ENCODE measurements at regions not wholly inside any gene's neighbourhood (a gene's known extent, or its start where the extent isn't known, plus 50 kb on each side); places are given as distances from the start of the nearest gene placed in this dataset.

GRCh38 chrX:15188039-15188438, 81.8 kb downstream of the ASB9 start:
- TF ChIP-seq, protein P1, sequence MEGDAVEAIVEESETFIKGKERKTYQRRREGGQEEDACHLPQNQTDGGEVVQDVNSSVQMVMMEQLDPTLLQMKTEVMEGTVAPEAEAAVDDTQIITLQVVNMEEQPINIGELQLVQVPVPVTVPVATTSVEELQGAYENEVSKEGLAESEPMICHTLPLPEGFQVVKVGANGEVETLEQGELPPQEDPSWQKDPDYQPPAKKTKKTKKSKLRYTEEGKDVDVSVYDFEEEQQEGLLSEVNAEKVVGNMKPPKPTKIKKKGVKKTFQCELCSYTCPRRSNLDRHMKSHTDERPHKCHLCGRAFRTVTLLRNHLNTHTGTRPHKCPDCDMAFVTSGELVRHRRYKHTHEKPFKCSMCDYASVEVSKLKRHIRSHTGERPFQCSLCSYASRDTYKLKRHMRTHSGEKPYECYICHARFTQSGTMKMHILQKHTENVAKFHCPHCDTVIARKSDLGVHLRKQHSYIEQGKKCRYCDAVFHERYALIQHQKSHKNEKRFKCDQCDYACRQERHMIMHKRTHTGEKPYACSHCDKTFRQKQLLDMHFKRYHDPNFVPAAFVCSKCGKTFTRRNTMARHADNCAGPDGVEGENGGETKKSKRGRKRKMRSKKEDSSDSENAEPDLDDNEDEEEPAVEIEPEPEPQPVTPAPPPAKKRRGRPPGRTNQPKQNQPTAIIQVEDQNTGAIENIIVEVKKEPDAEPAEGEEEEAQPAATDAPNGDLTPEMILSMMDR (IDR thresholded peaks at IDR 0.05; ENCODE audit: low read depth, low read length, poor library complexity, severe bottlenecking): no peak
- TF ChIP-seq EZH2phosphoT487 (IDR thresholded peaks at IDR 0.05; ENCODE audit: borderline replicate concordance, low read length): no peak
